ENCODE measurements at regions not wholly inside any gene's neighbourhood (a gene's known extent, or its start where the extent isn't known, plus 50 kb on each side); places are given as distances from the start of the nearest gene placed in this dataset.

GRCh38 chr6:43874814-43875590 is 105.0 kb downstream of the VEGFA start:
- TF ChIP-seq POLR2AphosphoS5 (IDR thresholded peaks at IDR 0.05; ENCODE audit: insufficient read depth, low read depth, low read length) (no peak), POLR2A (IDR thresholded peaks at IDR 0.05; ENCODE audit: low read depth, low read length) (no peak), CTCF (IDR thresholded peaks at IDR 0.05; ENCODE audit: extremely low read depth in 1 of 2, insufficient read depth in 1 of 2, low read depth in 1 of 2, low read length in 2 of 2) (no peak), EZH2 (IDR thresholded peaks at IDR 0.05; ENCODE audit: borderline replicate concordance, low read depth, low read length, severe bottlenecking) (no peak), JUN (IDR thresholded peaks at IDR 0.05; ENCODE audit: borderline replicate concordance, insufficient read depth, insufficient read length, low read depth) (no peak), MAX (IDR thresholded peaks at IDR 0.05; ENCODE audit: insufficient read depth, insufficient read length) (no peak), FOS (IDR thresholded peaks at IDR 0.05; ENCODE audit: borderline replicate concordance, insufficient read depth, low read length) (no peak)

Data from endothelial cell of umbilical vein (primary cell).